ENCODE measurements at regions not wholly inside any gene's neighbourhood (a gene's known extent, or its start where the extent isn't known, plus 50 kb on each side); places are given as distances from the start of the nearest gene placed in this dataset.

DNA sequence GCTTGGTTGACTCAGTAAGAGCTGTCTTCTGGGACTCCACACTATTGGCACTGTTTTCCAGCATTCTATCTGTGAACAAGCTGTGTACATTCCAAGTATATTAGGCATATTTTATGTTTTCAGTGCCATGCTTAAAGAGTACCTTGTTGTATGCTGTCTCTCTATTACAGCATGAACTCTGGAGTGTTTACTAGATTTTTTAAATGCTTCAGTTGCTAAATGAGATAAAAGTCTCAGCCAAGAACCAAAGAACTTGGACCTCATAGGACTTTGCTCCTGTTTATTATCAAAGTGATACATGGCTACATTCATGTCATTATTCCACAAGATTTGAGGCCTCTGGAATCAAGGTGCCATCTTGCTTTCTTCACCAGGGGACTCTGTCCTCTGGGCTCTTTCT is 167.2 kb downstream of the C9orf152 start:
- Histone ChIP-seq H3K4me2 (no peak overlapping the region), H3K4me3 (no peak overlapping the region), H3K27ac (no peak overlapping the region), H3K27me3 (no peaks in the 10 kb centered on the region), H4K20me1 (no peaks in the 10 kb centered on the region), H3K36me3 (no peaks in the 10 kb centered on the region), H3K9ac (no peak overlapping the region), H3K4me1 (peaks cover 12% of the 10 kb centered on the region), H3K9me3 (no peaks in the 10 kb centered on the region)
- no peak for TF ChIP-seq Cebpa-rat (IDR thresholded peaks at IDR 0.05)

DNA sequence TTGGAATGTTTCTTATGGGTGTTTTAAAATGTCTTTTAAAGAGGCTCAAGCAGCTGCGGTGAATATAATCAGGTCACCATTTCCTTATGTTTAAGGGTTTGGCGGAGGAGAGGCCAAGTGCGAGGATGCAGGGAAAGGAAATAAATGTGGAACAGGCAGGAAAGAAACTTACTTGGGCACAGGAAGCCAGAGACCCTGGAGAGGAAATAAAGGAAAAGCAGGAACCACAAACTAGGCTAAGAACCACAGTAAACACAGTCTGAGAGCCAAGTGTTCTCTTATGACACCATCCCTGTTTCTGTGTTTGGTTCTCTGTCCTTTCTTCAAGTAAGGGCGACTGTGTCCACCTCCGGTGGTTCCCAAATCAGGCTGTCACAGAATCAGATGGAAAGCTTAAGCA is 166.5 kb downstream of the C9orf152 start:
- no peaks in the 10 kb centered on the region for H3K36me3 ChIP-seq

DNA sequence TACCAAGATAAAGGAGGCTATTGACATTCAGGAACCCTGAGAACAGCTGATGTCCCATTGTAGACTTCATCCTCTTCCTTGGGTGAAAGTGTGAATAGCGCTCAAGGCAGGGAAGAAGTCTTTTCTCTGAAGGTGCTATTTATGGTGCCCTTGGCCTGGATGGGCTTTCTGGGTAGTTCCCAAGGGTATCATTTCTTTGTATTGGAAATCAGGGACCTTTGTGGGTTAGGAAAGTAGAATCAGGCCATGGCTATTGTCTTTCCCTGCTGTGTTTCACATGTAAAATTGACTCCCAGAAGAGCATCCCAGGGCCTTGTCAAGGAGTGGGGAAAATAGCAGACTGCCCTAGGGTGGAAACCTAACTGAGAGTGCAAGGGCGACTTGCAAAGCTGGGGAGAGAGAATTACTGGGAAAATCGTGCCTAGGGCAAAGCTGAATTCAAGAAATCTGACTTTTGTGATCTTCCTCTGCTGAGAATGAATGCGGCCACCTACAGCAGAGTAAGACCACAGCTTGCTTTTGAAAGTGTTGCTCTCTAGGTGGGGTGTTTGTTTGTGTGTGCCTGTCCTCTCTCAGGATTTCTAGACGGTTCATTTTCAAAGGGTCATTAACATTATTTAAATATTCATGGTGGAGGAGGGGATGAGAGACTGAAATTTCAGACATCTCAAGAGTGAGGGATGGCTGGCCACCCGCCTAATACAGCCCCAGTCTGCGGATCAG is 160.6 kb downstream of the C9orf152 start:
- Histone ChIP-seq H3K4me2 (peak overlapping the region; percentile 99), H3K27me3 (peaks cover 53% of the 10 kb centered on the region), H4K20me1 (peaks cover 18% of the 10 kb centered on the region), H3K4me1 (peaks cover 28% of the 10 kb centered on the region), H3K36me3 (no peaks in the 10 kb centered on the region), H3K27ac (no peak overlapping the region), H3K4me3 (peak overlapping the region; percentile 70), H3K9ac (peak overlapping the region; percentile 1; the same call in 1 of the 2 replicates), H3K9me3 (no peaks in the 10 kb centered on the region)
- TF ChIP-seq Cebpa-rat (IDR thresholded peaks at IDR 0.05) = no peak

More for the DNA sequence above, 166.5 kb downstream of the C9orf152 start:
- Histone ChIP-seq H3K9ac (no peak overlapping the region), H3K27me3 (no peaks in the 10 kb centered on the region), H3K9me3 (no peaks in the 10 kb centered on the region), H4K20me1 (no peaks in the 10 kb centered on the region), H3K4me2 (peak overlapping the region; percentile 71), H3K4me3 (no peak overlapping the region), H3K27ac (no peak overlapping the region), H3K4me1 (peaks cover 12% of the 10 kb centered on the region)
- TF ChIP-seq Cebpa-rat (IDR thresholded peaks at IDR 0.05) = no peak

DNA sequence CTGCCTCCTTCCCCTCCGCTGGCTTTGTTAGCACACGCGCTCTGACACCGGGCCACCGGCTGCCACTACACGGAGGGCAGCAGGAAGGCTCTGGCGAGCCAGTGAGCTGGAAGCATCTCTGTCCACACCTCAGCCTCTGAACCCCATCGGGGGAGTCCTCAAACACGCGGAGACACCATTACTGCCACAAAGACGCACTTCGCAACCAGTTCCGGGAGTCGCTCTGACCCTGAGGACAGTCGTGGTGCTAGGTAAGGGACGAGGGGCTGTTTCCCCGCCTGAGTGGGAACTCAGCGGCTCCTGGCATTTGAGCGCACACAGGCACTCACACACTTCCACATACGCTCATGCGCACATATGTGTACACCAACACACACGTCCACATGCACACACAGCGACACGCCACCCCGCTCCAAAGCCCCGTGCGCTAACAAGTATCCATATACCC is 160.0 kb downstream of the C9orf152 start:
- H4K20me1 ChIP-seq = peaks cover 18% of the 10 kb centered on the region
- H3K9ac ChIP-seq = peak overlapping the region; percentile 1; the same call in 1 of the 2 replicates
- H3K27me3 ChIP-seq = peaks cover 53% of the 10 kb centered on the region
- TF ChIP-seq Cebpa-rat (IDR thresholded peaks at IDR 0.05) = no peak
- H3K27ac ChIP-seq = no peak overlapping the region
- peak overlapping the region; percentile 70 for H3K4me3 ChIP-seq
- peaks cover 28% of the 10 kb centered on the region for H3K4me1 ChIP-seq
- H3K4me2 ChIP-seq = peak overlapping the region; percentile 99
- no peaks in the 10 kb centered on the region for H3K9me3 ChIP-seq
- no peaks in the 10 kb centered on the region for H3K36me3 ChIP-seq

DNA sequence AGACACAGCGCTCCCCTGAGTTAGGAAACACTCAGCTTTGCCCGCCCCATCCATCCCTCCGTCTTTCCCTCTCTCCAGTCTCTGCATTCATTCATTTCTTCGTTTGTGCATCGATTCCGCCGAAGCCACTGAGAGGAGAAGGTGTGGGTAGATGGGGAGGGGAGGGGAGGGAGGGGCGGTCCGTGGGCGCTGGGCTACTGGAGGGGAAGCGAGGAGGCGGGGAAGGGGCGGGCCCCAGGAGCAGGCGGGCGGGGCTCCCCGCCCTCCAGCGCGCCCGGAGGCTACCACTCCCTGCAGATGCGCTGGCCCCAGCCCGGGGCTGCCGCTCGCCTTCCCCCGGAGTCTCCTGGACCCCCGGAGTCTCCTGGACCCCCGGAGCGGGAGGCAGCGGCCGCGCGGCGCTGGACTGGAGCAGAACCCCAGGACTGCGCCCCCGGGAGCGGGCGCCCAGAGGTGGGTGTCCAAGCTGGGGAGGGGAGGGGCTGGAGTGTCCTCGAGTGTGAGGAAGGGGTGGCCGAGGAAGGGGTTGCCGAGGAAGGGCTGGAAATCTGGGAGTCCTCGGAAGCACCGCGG is 159.5 kb downstream of the C9orf152 start:
- H3K27ac ChIP-seq = no peak overlapping the region
- H3K9me3 ChIP-seq = no peaks in the 10 kb centered on the region
- H3K4me3 ChIP-seq = peak overlapping the region; percentile 70
- H4K20me1 ChIP-seq = peaks cover 18% of the 10 kb centered on the region
- no peak for TF ChIP-seq Cebpa-rat (IDR thresholded peaks at IDR 0.05)
- peaks cover 53% of the 10 kb centered on the region for H3K27me3 ChIP-seq
- H3K4me2 ChIP-seq = peak overlapping the region; percentile 99
- peaks cover 28% of the 10 kb centered on the region for H3K4me1 ChIP-seq
- H3K9ac ChIP-seq = peak overlapping the region; percentile 7; the same call in 1 of the 2 replicates
- H3K36me3 ChIP-seq = no peaks in the 10 kb centered on the region

DNA sequence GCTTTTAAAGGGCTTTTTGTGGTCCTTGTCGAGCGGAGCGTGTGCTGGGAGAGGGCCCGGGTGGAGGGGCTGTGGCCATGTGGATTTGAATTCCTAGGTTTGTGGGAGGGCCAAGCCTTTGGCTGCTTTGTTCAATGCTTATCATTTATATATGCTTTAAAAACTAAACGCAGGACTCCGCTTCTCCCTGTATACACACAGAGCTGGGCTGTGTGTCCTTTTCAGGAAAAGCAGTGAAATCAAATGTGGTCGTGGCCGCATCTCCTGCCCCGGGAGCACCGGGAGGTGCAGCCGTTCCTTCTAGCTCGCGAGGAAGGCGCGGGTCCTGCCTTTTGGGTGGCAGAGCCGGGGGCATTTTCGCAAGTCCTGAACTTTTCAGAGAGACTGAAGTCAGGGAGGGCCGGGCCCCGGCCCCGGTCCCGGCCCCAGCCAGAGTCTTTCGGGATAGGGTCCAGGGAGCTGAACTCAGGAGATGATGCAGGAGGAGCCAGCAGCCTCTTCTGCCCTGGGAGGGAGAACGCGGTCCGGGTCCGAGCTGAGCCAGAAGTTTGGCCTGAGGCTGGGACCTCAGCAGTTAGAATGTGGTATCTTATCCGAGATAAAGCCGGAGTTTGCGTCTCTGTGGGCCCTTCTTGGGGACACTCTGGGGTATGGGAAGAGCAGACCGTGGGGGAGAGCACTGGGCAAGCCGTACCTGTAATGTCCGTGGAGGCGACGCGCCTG is 158.8 kb downstream of the C9orf152 start:
- H4K20me1 ChIP-seq = peaks cover 18% of the 10 kb centered on the region
- peak overlapping the region; percentile 70 for H3K4me3 ChIP-seq
- peak overlapping the region; percentile 99 for H3K4me2 ChIP-seq
- H3K27ac ChIP-seq = no peak overlapping the region
- peaks cover 28% of the 10 kb centered on the region for H3K4me1 ChIP-seq
- TF ChIP-seq Cebpa-rat (IDR thresholded peaks at IDR 0.05) = no peak
- H3K36me3 ChIP-seq = no peaks in the 10 kb centered on the region
- no peaks in the 10 kb centered on the region for H3K9me3 ChIP-seq
- 0 out of 2 replicates have a peak overlapping the region, but pooled peaks have one; percentile 7 for H3K9ac ChIP-seq
- H3K27me3 ChIP-seq = peaks cover 53% of the 10 kb centered on the region

DNA sequence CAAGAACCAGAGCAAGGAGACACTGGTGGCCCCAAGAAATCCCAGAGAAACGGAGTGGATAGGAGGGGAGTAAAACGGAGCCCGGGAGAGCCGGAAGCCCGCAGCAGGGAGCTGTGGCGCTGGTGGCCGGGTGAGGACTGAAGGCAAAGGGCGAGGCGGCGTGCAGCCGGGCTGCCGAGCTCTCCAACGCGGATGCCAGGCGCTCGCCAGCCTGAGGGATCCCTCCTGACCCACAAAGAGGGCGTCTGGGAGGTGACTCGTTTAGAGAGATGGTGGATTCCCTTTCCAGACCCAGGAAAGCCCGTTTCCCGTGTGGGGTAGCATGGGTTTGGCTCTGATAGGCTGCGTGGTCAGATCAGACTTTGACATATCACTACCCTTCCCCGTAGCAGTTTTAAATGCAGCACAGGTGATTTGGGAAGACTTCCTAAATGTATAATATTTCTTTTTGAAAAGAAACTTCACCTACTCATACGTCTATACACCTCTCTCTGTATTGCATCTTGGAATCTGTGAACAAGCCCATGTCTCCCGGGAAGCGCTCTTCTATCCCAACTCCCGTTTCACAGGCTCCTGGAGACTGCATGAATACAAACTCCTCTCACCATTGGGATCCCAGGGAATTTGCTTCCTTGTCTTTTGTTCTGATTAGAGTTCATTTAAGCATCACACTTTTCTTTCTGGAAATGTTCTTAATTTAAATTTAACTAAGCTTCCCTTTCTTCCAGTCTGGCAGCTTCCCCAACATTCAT is 158.1 kb downstream of the C9orf152 start:
- H3K36me3 ChIP-seq = no peaks in the 10 kb centered on the region
- H3K4me3 ChIP-seq = peak overlapping the region; percentile 70
- no peak overlapping the region for H3K9ac ChIP-seq
- H3K27ac ChIP-seq = no peak overlapping the region
- H3K9me3 ChIP-seq = no peaks in the 10 kb centered on the region
- H3K27me3 ChIP-seq = peaks cover 53% of the 10 kb centered on the region
- peak overlapping the region; percentile 99 for H3K4me2 ChIP-seq
- no peak for TF ChIP-seq Cebpa-rat (IDR thresholded peaks at IDR 0.05)
- peaks cover 18% of the 10 kb centered on the region for H4K20me1 ChIP-seq
- H3K4me1 ChIP-seq = peaks cover 28% of the 10 kb centered on the region

DNA sequence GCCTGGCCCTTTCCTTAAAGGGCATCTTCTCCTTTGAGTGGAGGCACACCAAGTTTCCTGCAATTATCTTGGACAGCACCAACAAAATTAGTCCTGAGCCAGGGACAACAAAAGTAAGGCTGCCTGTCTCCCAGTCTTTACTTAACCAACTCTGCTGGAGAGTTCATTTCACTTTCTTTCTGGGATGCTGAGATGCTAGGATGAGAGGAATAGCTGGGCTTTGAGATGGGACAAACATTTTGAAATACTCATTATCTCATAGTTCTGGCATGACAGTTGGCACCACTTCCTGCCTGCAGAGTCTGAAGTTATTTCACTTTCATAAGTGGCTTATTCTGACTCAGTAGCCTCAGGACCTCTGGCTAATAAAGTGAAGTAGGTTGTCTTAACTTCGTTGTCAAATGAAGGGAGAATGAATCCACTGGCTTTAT is 157.0 kb downstream of the C9orf152 start:
- Histone ChIP-seq H3K4me3 (no peak overlapping the region), H3K27me3 (peaks cover 53% of the 10 kb centered on the region), H3K27ac (no peak overlapping the region), H3K4me2 (peak overlapping the region; percentile 25; the same call in 1 of the 2 replicates), H3K36me3 (no peaks in the 10 kb centered on the region), H3K4me1 (peaks cover 28% of the 10 kb centered on the region), H4K20me1 (peaks cover 18% of the 10 kb centered on the region), H3K9ac (no peak overlapping the region), H3K9me3 (no peaks in the 10 kb centered on the region)
- no peak for TF ChIP-seq Cebpa-rat (IDR thresholded peaks at IDR 0.05)

DNA sequence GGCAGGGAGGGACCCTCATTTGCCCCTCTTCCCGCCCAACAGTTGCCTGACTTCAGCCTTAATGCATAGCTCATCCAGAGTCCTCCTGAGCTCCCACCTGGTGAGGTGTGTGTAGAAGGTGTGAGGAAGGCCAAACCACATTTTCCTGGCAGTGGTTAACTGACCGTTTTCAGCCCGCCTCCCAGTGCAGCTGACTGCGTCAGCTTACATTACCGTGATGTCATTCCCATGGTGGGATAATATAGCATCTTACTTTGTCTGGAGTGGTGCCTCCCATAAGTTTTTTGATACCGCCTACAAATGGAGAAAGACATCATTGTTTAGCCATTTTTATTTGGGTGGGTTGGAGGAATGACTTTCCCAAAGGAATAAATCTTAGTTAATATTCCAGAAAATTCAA is 151.9 kb downstream of the C9orf152 start:
- Histone ChIP-seq H3K36me3 (no peaks in the 10 kb centered on the region), H3K27ac (no peak overlapping the region), H3K9ac (no peak overlapping the region), H3K9me3 (no peaks in the 10 kb centered on the region), H3K4me1 (peaks cover 11% of the 10 kb centered on the region), H3K4me3 (no peak overlapping the region), H4K20me1 (no peaks in the 10 kb centered on the region), H3K27me3 (peaks cover 12% of the 10 kb centered on the region), H3K4me2 (no peak overlapping the region)
- TF ChIP-seq Cebpa-rat (IDR thresholded peaks at IDR 0.05) = no peak
